GM19238 (cell line): ENCODE measurements at regions not wholly inside any gene's neighbourhood (a gene's known extent, or its start where the extent isn't known, plus 50 kb on each side); places are given as distances from the start of the nearest gene placed in this dataset.

Experiments used
- DNase-seq: peaks from one replicate; pipeline ENCODE4 v3.0.0; 2011; ENCODE audit warnings: low spot score; ENCODE audit not compliant: insufficient read length

DNA sequence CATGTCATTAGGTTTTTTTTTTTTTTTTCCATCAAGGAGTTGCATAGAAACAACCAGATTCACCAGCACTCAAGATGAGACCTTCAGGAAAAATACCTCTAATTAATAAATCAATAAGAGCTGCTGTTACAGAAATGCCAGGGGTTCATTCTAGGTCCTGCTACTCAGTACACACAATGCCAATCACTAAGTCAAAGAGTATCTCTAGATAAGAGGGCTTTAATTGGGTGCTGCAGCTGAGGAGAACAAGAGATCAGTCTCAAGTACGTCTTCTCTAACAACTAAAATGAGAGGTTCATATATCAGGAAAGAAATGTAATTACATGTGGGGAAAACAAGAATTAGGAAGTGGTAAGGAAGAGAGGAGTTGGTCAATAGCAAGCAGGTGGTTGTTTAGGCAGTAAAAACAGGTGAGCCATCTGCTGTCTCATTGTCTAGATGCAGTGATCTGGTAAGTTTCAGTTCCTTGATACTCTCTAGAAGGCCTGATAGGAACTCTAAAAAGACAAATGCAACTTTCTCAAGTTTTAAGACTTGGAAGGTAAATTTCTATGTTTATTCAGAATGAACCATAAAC, 272.9 kb upstream of the ZWINT start:
- no peak for DNase-seq

DNA sequence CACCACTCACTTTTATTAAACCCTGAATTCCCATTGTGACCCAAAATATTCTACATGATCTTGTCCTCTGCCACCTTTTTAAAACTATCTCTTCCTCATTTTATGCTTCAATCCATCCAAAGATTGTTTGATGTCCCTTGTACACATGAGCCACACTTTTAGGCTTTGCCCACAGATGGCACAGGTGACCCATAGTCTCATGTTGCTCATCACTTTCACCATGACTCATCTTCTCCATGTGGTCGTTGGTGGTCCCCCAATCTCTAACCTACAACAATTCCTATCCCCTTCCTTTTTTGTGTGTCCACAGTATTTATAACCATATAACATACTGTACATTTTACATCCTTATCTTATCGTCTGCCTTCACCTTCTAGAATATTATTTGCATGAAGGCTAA, 271.5 kb upstream of the ZWINT start:
- no peak for DNase-seq

DNA sequence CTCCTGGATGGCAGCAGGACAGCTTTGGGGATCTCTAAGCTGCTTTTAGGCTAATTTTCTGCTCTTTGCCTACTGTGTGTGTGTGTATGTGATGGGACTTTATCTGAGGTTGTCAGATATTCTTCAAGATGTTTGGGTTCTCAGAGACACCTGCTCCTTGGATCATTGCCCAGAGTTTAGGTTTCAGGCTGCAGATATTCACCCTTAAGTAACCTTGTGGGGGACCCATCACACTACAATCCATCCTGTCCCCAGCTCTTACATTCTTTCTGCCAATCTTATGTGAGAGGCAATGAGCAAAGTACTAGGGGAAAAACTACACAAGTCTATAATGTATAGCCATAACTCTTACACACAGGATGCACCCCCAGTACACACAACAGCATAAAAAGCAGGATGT, 263.0 kb upstream of the ZWINT start:
- no peak for DNase-seq

DNA sequence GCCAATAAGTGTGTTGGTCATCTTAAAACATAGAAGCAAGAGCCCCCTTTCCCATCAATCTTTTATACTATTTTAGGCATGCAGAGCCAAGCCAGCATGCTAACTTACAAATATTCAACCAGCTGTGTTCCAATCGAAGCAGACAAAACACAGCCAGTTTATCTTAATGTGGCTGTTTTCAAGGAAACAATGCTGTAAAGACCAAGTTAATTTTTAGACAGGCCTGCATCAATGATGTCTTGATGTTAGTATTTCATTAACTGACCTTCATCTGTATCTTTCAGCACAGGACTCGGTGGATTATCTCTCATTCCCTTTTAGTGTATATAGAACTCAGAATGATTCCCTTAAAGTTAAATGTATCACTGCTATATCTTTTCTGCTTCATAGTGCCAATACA, 262.0 kb upstream of the ZWINT start:
- no peak for DNase-seq

DNA sequence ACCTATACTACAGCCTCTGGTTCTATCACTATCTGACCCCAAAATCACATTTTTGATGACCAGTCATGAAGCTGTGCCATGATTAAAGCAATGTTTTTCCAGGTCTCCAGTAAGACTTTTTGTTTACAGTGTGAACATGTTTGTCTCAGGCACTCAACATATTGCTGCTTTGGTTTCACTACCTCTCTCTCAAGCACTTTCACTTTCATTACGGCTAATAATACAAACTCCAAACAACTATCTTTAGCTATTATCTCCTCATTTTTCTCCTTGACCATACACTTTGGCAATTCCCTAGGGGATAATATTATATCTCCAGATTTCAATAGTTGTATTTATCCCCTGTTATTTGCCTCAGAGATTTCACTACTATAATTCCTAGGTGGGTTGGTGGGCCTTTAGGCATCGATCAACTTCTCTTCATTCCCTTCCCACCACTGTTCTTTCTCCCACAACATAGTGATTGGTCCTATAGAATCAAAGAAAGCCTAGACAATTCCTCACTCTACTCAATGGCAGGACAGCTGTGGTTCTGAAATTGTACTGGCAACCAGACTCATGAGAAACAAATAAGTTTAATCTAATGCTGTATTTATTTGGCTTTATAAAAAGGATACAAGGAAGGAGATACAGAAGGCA, 261.4 kb upstream of the ZWINT start:
- DNase-seq: no peak

DNA sequence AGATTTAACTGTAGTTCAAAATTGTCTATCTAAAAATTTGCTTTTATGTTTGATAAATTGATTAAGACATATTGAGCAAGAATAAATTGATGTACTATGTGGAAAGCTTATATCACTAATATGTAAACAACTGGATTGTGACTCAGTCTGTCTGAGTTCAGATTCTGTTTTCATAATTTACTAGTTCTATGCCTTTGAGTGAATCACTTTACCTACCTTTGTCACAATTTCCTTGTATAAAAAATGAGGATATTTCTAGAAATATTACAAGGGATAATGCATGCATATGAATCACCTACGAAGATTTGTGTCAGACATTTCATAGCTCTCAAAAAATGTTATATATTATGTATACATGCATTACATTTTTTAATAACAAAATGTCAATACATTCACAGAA, 245.1 kb upstream of the ZWINT start:
- no peak for DNase-seq

DNA sequence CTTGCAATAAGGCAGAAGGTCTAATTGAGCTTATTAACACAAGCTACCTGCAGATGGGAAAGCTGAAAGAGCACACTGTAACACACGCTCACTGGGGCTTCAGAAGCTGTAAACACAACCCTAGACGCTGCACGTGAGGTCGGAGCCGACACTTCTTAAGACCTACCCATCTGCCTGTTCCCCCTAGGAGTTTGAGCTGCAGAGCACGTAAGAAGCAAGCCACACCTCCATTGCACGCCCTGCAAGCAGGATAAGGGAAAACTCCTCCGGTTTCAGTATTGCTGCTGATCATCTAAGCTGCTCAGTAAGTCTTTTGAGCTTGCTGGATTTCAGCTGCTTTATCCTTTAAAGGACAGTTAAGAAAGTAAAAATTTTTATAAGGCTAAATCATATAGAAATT, 244.0 kb upstream of the ZWINT start:
- DNase-seq: no peak

DNA sequence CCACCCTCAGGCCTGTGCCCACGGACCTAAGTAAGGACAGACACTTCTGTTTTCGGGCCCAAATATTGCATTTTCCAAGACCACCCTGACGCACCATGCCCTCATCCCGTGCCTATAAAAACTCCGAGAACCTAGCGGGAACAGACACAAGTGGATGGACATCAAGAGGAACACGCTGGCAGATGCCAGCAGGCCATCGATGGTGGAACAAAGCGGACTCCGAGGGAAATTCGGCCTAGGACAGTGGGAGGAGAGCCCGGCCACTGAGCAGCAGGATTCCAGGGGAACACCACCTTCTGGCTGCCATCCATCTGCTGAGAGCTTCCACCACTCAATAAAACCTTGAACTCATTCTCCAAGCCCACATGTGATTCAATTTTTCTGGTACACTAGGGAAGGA, 243.6 kb upstream of the ZWINT start:
- no peak for DNase-seq

DNA sequence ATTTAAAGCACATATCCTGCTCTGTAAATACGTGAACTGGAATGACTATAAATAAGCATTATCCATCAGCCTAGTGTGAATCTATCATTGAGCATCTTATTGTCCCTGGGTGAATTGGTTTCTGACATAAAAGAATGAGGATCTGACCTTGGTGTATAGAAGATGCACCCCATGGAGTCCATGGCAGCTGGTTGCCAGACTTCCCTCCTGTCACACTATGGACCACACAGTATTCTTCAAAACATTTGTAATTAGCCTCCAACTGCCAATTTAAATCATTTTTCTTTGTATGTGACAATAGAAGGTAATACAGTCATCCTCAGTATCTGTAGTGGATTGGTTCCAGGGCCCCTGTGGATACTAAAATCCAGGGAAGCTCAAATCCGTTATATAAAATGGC, 238.1 kb upstream of the ZWINT start:
- DNase-seq: no peak

DNA sequence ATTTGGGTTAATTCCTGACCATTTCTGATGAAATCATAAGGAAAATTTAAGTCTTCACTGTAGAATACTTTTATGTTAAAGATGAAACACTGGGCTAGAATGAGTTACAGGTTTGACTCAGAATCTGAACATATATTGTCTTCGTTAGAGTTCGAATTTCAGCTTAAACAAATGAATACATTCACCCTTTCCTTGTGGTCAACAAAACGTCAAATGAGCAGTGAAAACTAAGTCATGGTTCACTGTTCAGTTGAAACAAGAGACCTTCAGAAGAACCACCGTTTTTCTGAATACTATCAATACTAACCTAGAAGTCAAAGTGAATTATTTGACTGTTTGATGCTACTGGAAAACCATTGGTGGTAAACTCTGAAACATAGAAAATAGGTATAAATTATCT, 235.2 kb upstream of the ZWINT start:
- no peak for DNase-seq

DNA sequence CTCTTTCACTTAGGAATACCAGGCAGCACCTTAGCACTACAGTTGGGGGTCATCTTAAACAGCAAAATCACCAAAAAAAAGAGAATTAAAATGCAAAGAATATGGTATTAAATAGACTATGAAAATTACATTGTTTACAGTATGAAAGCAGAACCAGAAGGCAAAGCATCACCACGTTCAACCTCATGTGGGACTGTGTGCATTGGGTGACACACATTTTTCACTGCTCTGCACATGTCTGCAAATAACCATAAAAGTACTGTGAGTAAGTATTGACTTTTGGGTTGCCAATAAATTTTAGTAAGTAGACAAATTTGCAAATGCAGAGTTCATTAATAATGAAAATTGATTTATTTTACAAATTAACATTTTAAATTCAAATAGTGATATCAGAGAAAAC, 232.1 kb upstream of the ZWINT start:
- no peak for DNase-seq

DNA sequence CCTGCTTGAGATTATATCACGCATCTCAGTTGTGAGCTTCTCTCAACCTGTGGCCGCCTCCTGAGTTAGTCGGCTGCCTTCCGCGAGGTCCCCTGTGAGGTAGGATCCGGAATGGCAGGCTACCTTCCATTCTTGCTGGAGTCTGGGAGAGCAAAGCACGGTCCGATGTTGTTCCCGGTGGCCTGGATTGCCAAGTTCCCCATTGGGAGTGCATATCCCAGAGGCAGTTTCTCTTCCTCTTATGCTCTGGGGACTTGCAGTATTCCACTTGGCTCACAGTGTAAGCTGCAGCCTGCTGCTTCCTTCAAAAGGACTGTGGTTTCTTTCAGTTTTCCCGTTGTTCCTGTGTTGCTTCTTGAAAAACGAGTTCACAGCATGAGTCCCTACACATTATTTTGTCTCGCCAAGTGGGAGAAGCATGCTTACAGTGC, 225.4 kb upstream of the ZWINT start:
- DNase-seq: no peak

DNA sequence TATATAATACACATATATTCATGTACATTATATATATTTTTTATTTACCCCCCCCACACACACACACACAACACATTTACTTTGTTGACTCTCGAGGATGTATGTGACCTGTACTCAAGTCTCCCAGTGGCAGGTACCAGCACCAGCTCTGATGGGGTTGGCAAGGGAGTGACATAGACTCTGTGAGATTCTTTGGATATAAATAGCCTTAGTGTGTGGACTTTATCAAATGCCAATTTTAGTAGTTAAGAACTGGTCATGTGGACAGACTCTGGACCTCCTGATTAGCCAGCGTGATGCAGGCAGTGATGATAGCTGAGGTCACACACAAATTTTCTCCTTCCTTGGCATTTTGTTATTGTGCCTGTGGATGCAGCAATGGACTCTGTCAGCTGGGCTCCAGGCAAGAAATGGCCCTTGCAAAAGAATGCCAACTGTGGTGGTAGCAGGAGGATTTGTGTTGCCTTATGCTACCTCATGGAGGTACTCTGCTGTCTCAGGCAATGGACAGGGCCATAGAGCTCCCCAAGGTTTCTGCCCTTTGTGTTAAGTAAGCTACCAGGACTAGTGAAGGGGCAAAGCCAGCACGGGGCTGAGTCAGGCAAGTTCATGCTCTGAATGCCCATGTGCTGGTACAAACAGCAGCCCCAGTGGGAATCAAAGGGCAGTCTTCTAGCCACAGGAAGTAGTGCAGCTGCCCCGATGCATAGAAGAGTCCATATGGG, 224.6 kb upstream of the ZWINT start:
- DNase-seq: no peak

DNA sequence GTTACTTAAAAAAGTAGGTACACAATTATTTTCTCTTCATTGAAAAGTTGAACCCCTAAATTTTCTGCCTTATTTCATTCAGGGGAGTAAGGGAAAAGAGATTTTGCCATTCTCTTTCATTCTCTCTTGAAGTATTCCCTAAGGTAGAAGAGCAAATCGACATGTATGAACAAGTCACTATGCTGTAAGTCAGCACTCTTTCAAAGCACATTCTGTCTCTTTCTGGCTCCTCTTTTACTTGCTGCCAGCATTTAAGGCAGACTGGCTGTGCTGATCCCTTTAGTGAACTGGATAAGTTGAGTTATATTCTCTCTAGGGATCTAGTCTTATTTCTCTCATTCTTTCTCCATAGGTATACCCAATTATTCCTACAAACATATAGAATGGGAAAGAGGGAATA, 222.3 kb upstream of the ZWINT start:
- no peak for DNase-seq

DNA sequence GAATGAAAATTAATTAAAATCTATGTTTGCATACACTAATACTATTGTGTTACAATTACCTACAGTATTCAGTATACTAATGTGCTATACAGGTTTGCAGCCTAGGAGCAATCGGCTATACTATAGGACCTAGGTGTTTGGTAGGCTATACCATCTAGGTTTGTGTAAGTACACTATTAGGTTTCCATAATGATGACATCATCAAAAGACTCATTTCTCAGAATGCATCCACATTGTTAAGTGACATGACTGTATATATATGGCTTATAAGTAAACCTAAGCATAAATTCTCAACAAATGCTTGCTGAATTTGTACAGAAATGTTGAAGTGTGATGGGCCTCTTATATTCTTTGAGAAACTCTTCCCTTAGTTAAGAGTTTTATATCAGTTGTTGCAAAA, 206.5 kb upstream of the ZWINT start:
- no peak for DNase-seq

DNA sequence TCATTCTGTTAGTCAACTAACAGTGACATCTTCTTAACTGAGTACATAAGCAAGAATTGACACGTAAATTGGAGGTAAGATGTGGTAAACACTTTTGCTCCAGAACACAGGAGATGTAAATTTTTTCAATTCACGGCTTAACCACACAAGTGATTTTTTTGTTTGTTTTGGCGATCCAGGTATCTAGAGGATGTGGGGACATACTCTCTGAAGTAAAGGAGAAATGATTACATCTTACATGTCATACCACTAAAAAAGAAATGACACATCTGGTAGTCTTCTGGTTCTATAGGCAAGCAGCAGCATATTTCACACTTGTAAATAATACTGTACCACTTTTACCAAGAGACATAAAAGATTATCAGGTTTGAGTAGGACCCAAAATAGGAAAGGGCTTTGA, 200.3 kb upstream of the ZWINT start:
- DNase-seq: no peak

DNA sequence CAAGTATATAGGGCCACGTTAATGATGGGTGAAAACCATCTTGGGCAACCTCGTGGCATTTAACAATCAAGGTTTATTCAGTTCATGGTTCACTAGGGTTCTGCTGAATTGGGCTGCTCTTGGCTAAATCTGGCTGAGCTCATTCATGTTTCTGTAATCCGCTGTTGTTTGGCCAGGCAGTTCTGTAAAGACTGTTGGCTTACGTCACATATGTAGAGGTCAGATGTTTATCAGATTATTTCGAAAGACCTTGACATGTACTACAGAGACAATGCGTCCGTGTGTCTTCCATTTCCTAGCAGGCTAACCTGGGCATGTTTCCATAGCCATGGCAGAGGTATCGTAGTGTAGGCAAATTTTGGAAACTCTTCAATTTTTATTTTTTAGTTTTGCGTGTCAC, 190.0 kb upstream of the ZWINT start:
- no peak for DNase-seq

DNA sequence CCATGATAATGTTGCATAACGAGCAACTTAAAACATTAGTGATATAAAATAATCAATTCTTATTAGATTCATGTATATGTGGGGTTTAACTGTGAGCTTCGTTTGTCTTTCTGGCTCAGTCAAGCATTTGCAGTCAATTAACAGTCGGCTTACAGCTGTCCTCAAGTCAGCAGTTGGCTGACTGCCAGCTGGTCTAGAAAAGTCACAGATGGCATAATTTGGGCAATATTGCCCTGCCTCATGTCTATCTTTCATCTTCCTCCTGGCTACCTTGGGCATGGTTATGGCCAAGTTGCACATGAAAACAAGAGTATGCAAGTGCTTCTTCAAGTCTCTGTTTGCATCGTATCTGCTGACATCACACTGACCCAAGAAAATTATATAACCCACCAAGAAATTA, 186.1 kb upstream of the ZWINT start:
- DNase-seq: no peak

DNA sequence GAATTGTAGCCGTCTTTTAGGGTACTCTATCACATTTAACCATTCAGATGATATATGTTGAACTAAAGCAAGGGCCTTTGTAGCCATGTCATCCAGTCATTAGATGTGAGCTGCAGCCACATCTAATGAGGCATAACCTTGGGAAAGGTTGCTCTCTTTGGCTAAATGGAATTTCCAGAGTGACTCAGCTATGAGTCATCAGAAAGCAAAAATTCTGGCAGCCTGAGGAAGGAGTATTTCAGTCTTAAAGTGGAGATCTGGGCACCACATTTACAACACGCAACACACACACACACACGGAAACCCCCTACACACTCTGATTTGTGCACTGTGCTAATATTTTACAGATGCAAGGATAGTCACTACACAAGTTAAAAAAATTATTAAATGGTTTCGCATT, 176.9 kb upstream of the ZWINT start:
- DNase-seq: no peak

DNA sequence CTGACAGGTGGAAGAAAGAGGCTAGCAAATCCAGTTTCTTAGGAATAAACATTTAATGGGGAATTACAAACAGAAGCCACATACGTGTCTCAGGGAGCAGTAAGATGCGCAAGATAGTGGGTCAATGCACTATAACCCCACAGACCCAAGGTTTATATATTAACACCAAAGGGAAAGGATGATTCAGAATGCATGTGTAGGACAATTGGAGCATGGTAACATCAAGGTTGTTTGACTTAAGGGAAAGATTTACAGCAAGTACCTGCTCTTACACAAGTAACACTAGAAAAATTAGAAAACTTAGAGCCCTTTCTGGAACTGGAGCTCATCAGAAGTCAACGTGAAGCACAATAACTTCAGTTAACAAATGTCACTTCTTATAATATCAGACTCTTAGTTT, 161.1 kb upstream of the ZWINT start:
- no peak for DNase-seq

DNA sequence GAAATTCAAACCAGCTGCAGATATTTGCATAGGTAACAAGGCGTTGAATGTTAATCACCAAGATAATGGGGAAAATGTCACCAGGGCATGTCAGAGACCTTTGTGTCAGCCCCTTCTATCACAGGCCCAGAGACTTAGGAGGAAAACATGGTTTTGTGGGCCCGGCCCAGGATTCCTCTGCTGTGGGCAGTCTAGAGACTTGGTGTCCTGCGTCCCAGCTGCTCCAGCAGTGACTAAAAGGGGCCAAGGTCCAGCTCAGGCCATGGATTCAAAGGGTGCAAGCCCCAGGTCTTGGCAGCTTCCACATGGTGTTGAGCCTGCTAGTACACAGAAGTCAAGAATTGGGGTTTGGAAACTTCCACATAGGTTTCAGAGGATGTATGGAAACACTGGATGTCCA, 147.5 kb upstream of the ZWINT start:
- DNase-seq: no peak

DNA sequence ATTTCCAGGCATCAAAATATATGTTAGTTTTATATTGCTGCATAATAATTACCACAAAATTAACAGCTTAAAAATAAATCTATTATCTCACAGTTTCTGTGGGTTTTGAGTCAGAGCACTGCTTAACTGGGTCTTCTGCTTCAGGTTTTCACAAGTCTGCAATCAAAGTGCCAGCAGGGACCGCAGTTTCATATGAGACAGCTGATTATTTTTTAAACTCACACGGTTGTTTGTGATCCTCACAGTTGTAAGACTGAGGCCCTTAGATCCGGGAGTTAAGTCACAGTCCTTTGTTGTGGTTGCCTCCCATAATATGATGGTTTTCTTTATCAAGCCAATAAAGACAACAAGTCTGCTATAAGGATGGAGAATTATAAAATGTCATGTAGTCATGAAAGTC, 146.0 kb upstream of the ZWINT start:
- DNase-seq: no peak

DNA sequence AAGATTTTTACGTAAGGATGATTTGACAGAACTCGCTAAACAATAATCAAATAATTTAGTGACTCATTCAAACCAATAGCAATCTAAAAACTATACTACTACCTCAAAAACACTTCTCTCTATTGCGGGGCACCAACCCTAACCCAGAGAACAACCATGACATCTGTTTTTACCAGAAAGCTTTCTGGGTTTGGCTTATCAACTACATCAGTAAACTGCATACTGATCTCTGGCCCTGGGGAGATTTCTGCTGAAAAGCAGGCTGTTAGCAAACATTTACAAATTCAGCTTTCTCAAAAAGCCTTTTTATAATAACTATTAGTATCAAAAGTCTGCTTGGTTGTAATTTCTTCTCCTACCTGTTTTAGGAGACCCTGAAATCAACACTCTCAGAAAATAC, 144.5 kb upstream of the ZWINT start:
- no peak for DNase-seq
